Hematopoietic multipotent progenitor cell treated with erythropoietin and hydrocortisone succinate and interleukin-3 and kit ligand, for 15 days (in vitro differentiated cells): ENCODE measurements at regions not wholly inside any gene's neighbourhood (a gene's known extent, or its start where the extent isn't known, plus 50 kb on each side); places are given as distances from the start of the nearest gene placed in this dataset.
"Not testable (repeated sequence)": the region's sequence is repeated elsewhere in the genome, so short reads cannot be mapped to it uniquely, and the experiment has no call there.

Source experiments
- DNase-seq: peaks from one replicate; pipeline ENCODE4 v3.0.0-alpha.2; 2015; ENCODE audit warnings: low spot score

DNA sequence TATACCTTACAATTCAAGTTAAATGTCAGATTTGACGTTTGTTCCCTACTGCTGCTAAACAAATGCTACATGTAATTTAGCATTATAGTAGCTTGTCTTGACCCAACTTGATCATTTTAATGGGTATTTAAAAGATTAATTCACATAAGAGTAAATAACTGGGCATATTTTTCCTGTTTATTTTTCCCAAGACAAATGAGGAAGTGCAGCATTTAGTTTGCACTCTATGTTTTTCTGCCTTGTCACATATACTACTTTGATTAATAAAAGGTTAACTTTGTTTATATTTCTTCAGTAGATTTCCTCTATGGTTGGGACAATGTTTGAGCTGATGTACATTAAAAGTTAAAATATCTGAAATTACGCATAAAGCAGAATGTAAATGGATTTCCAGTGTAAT, 641.8 kb downstream of the PRR16 start:
- DNase-seq = no peak

DNA sequence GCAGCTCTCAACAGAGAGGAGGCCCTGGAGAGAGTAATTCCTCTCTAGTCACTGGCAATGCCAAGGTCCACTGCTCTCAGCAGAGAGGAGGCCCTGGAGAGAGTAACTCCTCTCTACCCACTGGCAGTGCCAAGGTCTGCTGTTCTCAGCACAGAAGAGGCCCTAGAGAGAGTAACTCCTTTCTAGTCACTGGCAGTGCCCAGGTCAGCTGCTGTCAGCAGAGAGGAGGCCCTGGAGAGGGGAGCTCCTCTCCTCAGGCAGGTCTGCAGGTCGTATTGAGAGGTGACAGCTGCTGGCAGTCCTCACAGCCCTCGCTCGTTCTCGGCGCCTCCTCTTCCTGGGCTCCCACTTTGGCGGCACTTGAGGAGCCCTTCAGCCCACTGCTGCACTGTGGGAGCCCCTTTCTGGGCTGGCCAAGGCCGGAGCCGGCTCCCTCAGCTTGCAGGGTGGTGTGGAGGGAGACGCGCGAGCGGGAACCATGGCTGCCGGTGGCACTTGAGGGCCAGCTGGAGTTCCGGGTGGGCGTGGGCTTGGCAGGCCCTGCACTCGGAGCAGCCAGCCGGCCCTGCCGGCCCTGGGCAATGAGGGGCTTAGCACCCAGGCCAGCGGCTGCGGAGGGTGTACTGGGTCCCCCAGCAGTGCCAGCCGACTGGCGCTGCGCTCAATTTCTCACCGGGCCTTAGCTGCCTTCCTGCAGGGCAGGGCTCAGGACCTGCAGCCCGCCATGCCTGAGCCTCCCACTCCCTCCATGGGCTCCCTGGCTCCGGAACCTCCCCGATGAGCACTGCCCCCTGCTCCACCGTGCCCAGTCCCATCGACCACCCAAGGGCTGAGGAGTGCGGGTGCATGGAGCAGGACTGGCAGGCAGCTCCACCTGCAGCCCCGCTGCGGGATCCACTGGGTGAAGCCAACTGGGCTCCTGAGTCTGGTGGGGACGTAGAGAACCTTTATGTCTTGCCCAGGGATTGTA, 642.9 kb downstream of the PRR16 start:
- DNase-seq = not testable (repeated sequence)

DNA sequence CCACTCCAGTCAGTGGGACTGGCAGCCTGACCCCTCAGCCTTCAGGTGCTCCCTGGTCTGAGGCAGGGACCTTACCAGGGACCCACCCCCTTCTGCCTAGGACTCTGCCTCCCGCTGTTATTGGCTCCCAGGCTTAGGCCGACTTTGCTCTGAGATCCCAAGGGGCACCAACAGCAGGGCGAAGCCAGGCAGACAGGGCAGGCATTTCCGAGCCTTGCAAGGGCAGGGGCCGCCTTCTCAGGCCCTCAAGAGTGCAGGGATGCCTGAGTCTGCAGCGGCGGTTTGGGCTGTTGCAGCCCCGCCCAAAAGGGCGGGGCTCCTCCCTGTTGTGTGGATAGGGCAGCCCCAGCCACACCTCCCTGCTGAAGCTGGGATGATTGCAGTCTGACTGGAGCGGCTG, 644.6 kb downstream of the PRR16 start:
- no peak for DNase-seq

DNA sequence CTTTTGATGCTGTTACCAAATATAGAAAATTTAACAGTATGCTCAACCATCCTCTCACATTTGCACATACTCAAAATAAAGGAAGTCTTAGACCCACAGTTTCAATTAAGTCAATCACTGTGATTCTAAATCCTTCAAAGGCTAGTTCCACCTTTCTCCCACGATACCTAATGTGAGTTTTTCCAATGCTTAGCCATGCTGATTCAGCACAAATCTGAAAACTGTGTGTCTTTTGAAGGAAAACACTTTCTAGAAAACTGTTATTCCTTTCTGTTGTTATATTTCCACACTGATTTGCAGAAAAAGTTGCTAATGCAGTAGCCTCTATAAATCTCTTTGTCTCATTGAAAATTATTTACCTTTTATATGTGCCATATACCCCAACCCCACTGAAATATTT, 645.7 kb downstream of the PRR16 start:
- no peak for DNase-seq

DNA sequence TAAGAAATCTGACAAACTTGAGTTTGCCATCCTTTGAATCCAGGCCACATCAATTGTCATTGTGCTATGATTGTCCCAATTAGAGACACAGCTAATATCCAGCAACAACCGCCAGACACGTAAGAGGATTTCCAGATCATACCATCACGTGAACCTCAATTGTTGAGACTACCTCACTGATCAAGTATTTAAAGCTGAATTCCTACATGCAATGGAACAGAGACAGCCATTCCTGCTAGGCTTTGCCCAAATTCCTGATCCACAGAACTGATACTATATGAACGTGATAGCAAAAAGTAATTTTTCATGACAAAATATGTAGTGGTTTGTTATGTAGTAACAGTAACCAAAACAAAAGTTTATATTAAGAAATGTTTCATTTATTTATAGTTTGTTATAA, 657.7 kb downstream of the PRR16 start:
- no peak for DNase-seq

DNA sequence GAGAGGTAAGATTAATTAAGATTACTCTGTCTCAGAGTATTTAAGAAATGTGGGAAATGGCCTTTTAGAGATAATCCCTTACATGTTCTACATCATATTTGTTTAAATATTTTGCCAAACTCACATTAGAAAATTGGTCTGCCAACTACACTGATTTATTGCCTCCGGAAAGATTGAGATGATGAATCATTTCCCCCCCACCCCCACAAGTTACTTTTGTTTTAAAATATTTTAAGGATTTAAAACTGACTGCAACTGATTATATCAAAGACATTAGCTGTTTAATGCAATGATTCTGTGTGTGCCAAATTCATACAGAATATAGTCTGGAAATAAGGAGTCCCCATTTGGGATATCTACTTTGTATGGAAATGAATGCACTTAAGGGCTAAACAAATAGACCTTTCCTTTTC, 674.4 kb downstream of the PRR16 start:
- DNase-seq = no peak

DNA sequence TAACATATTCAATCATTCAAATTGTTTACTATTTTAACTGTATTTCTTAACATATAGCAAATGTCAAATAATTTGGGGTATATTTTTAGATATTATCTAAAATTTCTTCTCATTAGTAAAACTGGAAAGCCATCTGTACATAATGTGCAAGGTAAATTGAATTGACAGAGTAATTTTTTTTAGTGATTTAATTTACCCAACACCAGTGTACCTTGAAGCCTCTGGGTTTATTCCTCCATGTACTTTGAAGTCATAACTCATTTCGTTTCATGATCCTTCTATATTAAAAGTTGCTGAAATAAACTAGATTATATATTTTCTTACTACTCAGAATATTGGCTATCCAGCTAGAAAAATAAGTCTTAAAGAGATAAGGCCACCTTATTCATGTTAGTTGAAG, 674.9 kb downstream of the PRR16 start:
- no peak for DNase-seq

DNA sequence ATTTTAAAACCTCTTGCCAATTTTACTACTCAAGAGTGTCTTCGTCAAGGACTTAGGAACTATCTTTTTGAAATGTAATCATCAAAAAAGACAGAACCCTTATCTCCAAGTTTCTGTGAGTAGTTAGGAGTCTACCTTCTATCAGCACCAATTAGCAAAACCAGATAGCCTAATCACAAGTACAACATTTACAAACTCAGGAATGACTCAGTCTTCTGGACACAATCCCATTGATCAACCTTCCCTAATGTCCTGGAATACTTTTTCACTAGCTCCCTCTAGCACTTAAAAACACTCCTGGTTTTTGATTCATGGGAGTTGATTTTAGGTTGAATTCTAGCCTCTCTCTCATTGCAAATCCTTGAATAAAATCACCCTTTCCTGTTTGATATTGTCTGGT, 680.7 kb downstream of the PRR16 start:
- no peak for DNase-seq

DNA sequence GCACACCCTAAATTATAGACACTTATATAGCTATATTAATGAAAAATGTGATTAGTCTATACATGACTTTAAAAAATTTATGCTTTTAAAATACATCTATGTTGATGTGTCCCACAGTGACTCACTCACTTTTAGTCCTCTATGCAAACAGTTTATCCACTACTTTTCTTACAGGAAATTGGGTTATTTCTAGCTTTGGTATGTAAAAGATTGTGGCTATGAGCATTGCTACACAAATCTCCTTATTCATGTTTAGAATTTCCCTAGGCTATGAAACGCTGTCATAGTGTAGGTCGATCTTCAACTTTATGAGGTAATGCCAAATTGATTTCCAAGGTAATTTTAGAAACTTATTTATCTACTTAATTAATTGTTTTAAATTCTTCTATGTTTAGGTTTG, 687.4 kb downstream of the PRR16 start:
- no peak for DNase-seq

DNA sequence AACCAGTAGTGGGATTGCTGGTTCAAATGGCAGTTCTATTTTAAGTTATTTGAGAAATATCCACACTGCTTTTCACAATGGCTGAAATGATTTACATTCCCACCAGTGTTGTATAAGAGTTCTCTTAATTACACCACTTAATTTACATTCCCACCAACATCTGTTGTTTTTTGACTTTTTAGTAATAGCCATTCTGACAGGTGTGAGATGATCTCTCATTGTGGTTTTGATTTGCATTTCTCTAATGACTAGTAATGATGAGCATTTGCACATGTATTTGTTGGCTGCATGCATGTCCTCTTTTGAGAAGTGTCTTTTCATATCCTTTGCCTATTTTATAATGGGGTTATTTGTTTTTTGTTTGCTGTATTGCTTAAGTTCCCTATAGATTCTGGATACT, 688.3 kb downstream of the PRR16 start:
- DNase-seq = no peak

DNA sequence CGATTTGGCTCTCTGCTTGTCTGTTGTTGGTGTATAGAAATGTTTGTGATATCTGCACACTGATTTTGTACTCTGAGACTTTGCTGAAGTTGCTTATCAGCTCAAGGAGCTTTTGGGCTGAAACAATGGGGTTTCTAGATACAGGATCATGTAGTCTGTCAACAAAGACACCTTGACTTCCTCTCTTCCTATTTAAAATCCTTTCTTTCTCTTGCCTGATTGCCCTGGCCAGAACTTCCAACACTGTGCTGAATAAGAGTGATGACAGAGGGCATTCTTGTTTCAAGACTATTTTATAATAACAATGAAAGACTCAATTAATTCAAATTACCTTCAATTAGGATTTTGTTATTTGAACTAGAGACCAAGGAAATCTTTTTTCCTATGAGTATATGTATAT, 692.5 kb downstream of the PRR16 start:
- no peak for DNase-seq

DNA sequence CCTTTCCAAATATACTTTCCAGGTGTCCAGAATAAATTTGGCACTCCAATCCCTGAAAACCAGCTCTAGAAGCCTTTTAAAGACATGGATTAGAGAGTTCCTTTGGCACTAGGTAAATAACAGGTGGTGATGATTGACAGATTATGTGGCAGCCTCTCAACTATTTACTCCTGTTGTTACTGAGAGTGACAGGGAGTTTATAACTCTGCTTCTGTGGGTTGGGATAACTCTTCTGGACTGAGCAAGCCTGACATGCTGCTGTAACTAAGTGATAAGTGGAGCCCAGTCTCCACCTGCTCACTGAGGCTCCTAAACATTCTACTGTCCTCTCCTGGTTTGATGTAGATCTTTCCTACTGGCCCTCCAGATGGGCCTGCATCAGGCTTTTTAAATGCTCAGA, 693.2 kb upstream of the FTMT start:
- DNase-seq = no peak

DNA sequence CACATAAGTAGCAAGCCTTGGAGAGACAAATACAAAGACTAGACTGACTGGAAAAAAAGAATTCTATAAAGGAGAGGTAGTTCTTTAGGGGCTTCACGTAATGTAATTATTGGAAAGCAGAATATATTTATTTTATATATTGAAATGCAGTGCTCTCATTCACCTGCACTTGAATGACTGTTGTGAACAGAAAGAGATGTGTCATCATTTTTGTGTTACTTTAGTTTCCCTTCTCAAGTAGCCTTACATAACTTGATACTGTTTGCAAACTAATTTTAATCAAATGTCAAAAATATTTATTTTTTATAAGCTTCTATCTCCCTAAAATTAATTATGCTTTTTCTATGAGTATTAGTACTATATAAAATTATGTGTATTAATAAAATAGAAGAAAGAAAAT, 691.1 kb upstream of the FTMT start:
- no peak for DNase-seq

DNA sequence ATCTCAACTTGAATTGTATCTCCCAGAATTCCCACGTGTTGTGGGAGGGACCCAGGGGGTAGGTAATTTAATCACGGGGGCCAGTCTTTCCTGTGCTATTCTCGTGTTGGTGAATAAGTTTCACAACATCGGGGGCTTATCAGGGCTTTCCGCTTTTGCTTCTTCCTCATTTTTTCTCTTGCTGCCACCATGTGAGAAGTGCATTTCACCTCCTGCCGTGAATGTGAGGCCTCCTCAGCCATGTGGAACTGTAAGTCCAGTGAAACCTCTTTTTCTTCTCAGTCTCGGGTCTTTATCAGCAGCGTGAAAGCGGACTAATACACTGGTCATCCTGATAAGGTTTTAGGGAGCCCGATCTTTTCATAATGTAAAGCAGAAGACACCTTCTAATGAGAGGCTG, 687.0 kb upstream of the FTMT start:
- DNase-seq = no peak

DNA sequence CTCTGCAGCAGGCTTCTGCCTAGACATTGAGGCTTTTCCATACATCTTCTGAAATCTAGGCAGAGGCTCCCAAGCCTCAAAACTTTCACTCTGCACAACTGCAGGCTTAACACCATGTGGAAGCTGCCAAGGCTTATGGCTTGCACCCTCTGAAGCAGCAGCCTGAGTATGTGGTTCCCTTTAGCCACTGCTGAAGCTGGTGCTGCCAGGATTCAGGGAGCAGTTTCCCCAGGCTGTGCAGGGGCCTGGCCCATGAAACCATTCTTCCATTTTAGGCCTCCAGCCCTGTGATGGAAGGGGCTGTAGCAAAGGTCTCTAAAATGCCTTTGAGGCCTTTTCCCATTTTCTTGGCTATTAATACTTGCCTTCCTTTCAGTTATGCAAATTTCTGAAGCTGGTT, 680.3 kb upstream of the FTMT start:
- DNase-seq = no peak

DNA sequence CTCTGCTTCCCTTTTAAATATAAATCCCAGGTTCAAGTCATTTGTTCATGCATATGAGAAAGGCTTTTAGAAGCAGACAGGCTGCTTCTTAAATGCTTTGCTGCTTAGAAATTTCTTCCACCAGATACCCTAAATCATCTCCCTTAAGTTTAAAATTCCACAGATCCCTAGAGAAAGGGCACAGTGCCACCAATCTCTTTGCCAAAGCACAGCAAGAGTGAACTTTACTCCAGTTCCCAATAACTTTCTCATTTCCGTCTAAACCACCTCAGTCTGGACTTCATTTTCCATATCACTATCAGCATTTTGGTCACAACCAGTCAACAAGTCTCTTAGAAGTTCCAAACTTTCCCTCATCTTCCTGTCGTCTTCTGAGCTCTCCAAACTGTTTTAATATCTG, 679.8 kb upstream of the FTMT start:
- no peak for DNase-seq

DNA sequence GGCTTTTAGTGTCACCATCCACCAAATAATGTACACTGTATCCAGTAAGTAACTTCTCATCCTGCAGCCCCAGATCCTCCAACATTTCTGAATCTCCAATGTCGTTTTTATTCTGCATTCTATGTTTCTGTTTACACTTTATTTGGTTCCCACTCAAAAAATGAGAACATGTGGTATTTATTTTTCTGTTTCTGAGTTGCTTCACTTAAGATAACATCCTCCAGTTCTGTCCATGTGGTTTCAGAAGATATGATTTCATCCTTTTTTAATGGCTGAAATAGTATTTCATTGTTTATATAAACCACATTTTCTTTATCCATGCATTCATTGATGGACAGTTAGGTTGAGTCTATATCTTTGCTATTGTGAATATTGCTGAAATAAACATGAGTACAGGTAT, 677.3 kb upstream of the FTMT start:
- DNase-seq = no peak

DNA sequence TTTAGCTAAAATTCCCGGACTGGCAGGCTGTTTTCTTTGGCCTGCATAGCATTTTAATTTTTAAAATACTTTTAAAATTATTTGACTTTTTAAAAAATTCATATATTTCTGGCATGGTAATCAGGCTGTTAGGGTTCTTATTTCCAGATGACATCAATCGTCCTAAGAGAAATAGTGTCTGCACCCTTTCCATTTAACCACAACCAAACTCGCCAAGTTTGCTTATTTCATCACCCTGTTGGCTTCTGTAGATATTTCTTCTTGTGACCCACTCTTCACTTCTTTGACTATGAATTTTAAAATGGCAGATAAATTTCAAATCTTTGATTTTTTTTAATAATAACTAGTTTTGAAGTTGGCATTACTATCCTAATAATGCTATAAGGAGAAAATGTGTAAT, 675.7 kb upstream of the FTMT start:
- no peak for DNase-seq

DNA sequence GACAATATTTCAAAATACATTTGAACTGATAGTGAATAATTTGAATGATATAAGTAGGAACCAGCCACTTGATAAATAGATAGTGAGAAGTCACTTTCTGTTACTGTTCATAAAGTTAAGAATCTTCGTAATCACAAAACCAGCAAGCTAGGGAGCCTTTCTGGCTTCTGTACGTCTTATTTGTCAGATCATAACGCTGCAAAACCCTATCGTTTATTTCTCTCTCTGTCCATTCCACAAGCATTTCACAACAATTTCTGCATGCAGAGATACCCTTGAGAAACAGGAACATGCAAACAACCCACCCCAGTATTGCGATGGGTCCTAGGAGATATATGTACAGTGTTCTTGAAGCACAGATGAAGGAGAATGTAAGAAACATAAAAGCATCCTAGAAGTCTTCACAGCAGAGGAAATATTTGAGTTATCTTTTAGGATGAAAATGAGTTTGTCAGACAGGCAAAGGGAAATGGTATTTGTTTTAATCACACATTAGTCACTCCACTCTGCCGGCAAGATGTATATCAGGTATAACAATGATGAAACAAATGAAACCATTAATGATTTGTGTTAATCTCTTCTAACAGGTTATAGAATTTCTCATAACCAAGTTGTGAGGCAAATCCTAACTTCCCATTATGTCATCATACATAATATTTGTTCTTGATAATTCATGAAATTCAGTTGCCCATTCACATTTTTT, 668.7 kb upstream of the FTMT start:
- no peak for DNase-seq

DNA sequence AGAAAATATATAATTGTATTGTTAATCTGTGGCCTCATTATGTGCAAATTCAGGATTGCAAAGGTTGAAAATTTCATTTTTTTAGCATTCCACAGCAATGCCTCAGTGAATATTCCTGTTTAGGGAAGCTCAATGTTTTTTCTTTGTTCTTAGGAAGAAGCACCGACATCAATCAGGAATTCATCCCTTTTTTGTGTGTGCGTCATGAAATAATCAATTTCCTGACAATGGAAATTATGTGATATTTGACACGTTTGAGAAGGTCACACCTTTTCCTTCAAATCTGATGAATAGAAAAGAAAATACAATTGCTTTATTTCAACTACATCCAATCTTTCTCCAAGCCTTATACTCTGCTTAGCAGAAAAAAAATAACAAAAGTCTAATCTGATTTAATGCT, 662.8 kb upstream of the FTMT start:
- DNase-seq = no peak

DNA sequence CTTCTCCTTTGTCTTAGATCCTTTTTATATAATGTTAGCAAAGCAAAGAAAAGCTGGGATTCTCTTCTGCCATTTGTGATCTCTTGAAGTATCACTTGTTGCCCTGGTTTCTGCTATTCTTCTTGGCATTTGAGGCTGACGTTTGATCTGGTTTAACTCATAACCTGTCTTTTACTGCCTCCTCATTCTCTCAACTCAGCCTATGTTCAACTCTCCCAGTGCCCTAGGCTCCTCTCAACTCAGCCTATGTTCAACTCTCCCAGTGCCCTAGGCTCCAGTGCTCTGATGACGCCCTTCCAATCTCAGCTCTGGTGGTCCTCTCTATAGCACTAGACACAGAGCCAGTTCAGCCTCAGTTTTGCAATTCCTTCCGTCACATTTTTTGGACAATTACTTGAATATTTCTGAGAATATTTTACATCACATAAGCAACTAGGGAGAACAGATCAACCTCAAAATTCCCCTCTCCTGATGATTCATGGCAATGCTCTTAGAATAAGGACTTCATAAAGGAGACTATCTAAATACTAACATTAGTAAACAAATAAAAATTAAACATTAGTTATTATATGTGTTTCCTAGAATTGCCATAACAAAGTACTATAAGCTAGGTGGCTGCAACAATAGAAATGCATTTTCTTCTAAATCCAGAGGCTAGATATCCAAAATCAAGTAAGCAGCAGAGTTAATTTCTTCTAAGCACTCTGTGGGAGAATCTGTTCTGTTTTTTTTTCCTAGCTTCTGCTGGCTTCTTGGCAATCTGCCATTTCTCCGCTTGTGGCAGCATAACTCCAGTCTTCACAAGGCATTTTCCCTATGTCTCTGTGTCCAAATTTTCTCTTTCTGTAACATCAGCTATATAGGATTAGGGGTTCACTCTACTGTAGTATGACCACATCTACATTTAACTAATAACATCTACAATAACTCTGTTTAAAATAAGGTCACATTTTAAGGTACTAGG, 662.1 kb upstream of the FTMT start:
- no peak for DNase-seq

DNA sequence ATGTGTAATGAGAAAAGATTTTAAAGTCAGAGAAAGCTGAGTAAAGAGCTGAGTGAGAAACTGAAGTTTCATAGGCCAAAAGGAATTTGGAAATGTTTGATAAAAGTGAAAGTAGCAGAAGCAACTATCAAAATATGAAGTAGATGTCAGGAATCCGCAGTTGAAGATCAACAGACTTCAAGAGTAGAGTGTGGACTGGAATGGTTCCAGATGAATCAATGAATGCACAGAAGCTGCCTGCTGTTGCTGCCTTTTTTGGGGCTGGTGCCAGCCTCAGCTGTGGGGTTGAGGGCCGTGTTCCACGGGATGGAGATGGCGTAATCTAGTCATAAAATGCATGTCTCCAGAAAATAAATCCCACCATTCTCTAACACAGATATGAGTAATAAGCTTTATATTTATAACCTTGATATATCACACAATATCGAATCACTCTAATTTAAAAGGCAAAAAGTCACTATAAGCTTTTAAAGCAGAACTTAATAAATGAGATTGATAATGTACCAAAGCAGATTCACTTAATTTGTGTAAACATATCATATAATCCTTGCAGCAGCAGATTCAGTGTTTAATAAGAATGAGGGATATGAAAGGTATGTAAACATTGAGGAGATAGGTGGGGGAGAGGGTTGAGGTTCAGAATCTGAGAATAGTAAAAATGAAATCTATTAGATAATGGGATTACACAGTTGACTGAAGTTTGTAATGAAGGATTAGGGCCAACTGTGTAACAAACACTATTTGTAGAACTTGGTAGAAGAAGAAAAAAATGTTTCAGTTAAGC, 652.3 kb upstream of the FTMT start:
- no peak for DNase-seq
